NCI-H510A (cell line): ENCODE measurements at regions not wholly inside any gene's neighbourhood (a gene's known extent, or its start where the extent isn't known, plus 50 kb on each side); places are given as distances from the start of the nearest gene placed in this dataset.

ENCODE experiments used
- DNase-seq: peaks from one replicate; lab custom pipeline; 2025; lab: John Stamatoyannopoulos, UW

GRCh38 chr22:48332438-48333322, 1495.0 kb downstream of the BRD1 start:
- DNase-seq: no peak

DNA sequence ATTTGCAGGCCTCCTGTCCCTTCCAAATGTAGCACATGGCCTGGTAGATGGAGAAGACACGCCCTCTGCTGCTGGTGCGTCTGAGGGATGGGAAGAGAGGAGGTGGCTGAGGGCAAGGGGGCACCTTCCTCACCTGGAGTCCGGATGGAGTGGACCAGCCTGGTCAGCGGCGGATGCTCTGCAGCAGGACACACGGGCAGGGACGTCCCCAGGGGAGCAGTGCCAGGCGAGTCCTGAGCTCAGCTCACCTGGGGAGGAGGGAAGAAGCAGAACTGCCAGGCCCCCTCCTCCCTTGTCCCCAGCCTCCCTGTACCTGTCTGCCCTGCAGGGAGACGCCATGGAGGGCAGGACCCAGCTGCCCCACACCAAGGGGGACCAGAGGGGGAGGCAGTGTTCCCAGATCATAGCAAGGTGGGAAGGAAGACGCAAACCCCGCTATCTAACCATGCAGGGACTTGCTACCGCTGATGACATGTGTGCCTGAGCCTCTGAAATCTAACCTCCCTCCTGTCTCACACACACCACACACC, 1495.9 kb downstream of the BRD1 start:
- no peak for DNase-seq

- no peak for DNase-seq
Observed at GRCh38 chr22:48331266-48331665, 1496.4 kb downstream of the BRD1 start.

DNA sequence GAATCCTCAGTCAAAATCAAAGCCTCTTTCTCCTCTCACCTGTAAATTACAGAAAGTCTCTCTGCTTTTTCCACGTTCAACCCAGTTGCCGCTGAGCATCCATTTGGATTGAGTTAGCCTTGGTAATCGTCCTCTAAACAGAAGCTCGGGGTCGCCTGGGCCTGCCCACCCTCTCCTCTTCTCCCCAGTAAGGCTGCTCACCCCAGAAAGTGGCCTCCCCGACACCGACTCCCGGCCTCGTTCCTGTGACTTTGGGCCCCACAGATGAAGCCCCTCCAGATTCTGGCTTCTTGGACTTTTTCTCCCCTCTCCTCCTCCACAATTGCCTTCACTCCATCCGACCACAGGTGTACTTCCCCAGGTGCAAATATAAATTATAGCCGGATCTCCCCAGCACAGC, 1500.0 kb downstream of the BRD1 start:
- DNase-seq: no peak

- DNase-seq: no peak
Observed at GRCh38 chr22:48323746-48324145, 1503.9 kb downstream of the BRD1 start.

- no peak for DNase-seq
Observed at GRCh38 chr22:48322907-48323306, 1504.8 kb downstream of the BRD1 start.

- DNase-seq: no peak
Observed at GRCh38 chr22:48321986-48322545, 1505.6 kb downstream of the BRD1 start.

- no peak for DNase-seq
Observed at GRCh38 chr22:48320683-48321451, 1506.8 kb downstream of the BRD1 start.

GRCh38 chr22:48320048-48320682, 1507.5 kb downstream of the BRD1 start:
- no peak for DNase-seq

DNA sequence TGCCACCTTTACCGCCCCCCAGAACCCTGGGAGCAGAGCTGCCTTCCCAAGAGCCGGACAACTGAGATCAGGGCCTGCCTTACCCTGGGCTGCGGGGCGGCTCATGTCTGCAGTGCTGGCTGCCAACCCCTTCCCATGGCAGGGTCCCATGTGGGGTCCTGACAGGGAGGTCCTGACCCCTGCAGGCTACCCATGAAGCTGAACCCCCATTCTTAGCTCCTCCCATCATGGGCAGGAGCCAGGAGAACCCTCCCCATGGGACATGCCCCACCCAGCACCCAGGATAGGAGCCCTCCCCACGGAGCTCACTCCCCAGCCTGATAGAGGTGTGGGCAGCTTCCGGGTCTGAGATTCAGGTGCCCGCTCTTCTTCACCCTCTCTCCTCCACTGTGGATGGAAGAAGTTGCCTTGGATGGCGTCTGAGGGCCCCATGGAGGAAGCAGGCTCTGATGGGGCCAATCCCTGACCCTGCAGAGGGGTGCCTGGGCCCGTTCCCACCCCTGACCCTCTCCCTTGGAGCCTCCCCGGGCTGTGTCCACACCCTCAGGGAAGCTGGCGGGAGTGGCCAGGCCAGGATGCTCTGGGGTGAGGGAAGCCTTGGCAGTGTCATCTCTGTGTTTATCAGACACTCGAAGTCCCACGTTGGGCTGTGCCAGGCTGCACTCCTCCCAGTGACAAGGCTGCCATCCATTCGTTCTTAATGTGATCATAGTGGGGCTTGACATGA, 1508.2 kb downstream of the BRD1 start:
- DNase-seq: no peak

GRCh38 chr22:48318575-48319320, 1508.9 kb downstream of the BRD1 start:
- no peak for DNase-seq

- DNase-seq: no peak
Observed at GRCh38 chr22:48318173-48318572, 1509.5 kb downstream of the BRD1 start.

DNA sequence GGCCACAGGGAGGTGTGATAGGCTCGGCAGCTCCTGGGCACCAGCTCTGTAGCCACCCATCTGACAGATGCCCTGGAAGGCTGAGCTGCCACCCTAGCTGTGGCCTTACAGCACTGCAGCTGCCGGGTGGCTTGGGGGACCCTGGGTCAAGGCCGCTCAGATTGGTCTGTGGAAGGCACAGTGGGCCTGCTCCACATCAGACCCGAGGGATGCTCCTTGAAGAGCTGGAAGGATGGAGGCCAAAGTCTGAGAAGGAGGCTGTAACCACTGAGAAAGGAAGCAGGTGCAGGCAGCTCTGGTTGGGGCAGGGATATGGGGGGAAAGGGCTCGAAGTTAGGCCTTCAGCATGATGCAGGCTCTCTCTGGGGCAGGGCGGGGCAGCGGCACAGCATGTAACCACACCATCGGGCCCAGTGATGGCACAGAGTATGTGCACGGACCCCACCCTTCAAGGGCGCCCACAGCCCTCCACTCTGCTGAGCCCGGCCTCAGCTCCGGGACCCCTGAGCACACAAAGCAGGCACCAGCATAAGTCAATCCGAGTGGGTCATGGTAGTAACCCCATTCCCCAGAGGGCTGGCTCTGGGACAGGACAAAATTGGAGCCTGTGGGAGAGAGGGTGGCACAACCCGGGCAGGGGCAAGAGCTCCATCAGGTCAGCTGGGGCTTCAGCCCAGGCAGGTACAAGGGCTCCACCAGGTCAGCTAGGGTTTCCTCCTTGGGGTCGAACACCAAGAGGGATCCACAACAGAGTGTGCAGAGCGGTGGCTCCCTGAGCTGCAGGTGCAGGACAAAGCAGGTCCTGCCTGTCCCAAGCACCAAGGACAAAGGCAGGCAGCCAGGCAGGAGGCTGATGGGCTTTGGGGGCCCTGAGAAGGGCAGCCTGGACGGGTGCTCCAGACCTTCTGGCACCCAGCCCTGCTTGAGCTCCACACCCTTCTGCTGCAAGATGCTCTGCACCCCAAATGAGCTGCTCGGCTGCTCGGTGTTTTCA, 1511.1 kb downstream of the BRD1 start:
- no peak for DNase-seq

DNA sequence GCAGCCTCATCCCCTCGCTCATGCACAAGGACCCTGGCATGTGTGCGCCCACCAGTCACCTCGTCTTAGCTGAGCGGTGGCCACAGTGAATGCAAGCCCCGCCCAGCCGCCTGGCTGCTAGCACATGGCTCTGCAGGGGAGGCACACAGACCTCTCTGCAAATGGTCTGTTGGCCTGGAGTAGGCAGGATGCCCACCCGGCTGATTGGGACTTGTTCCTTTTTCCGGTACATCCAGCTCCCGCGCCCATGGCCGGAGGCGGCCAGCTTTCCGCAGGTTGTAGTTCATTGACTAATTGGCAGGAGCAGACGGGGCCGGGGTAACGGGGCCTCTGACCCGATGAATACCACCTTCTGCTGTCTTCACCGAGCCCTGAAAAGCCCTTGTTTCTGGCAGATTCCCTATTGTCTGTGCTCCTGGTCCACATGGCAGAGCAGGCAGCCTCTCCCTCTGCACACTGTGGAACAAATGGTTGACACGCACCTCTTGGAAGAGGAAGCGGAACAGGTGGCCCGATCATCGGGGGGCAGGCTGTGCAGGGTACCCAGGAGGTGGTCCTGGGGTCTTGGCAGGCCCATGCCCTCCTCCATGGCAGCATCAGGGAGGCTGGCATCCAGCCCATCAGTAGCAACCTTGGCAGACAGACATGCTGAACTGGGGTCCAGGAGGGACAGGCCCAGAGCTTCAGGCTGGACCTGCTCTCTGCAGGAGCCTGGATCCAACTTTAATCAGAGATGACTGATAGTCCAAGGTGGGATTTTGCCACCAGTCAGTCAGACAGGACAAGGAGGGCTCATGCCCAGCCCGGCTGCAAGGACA, 1512.0 kb downstream of the BRD1 start:
- DNase-seq: no peak

GRCh38 chr22:48314073-48314472, 1513.6 kb downstream of the BRD1 start:
- DNase-seq: no peak

DNA sequence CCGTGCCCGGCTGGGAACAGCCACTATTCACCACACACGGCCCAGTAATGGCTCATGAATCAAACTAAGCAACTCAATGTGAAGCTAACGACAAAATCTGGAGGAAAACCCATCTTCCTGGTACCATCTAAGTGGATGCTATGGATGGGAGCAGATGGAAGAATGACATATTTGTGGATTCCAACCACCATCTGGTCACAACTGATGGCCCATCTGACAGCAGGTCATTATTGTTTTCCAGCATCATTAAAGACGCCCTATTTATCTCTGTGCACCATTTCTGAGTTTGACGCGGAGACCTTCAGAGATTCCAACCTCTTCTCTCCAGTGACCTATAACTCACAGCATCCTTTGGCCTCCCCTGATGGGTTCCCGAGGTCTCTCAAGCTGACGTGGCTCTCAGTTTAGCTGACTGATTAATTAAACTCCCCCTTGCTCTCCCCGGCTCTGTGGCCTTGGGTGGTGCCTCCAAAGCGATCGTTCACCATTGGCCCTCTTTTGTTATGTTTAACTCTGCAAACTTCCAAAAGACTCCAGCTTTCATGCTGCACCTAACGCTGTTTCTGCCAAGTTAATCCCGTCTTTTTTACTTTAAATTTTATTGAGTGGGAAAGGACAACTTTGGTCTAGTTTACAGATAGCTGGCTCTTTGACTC, 1514.4 kb downstream of the BRD1 start:
- DNase-seq: no peak

GRCh38 chr22:48310740-48311139, 1516.9 kb downstream of the BRD1 start:
- DNase-seq: no peak

DNA sequence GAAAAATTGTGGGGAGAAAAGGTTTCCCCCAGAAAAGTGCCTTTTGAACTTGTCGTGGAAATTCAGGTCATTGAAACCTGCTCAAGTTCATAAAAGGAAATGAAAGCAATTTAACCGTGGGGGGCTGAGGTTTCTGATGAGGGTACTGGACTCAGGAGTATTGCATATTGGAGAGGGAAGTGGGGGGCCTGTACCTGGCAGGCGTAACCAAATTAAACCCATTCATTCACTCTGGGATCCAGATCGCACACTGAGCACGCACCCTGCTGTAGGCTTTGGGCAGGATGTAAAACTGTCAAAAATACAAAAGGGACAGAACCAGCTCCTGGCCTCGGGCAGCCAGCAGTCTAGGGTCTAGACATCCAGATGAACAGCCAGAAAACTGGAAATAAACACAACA, 1517.4 kb downstream of the BRD1 start:
- DNase-seq: no peak
